SK-N-SH treated with all-trans-retinoic acid at 6 μM for 48 hours (cell line): ENCODE measurements at regions not wholly inside any gene's neighbourhood (a gene's known extent, or its start where the extent isn't known, plus 50 kb on each side); places are given as distances from the start of the nearest gene placed in this dataset.

Experiments
- ATAC-seq: fragments of 200-7000 bp; cut with Tn5 transposase; 3 replicates; pipeline ENCODE4 v1.9.1; 2020; ENCODE audit warnings: mild to moderate bottlenecking, moderate library complexity
- ARNTL ChIP-seq: fragments of 450-650 bp; formaldehyde crosslinking; IDR thresholded peaks from 2 replicates; pipeline ENCODE4 v1.5.0; 2020; ENCODE audit warnings: low read depth, mild to moderate bottlenecking, moderate library complexity, borderline replicate concordance
- BACH2 ChIP-seq: fragments of 250-450 bp; sonication (Bioruptor Pico); IDR thresholded peaks from 2 replicates; pipeline ENCODE4 v1.9.0; 2021; ENCODE audit warnings: mild to moderate bottlenecking, borderline replicate concordance
- CSDC2 ChIP-seq: fragments of 250-450 bp; sonication (Bioruptor Pico); IDR thresholded peaks from 2 replicates; pipeline ENCODE4 v1.5.0; 2020; ENCODE audit warnings: mild to moderate bottlenecking, moderate library complexity
- ESRRG ChIP-seq: fragments of 250-450 bp; sonication (Bioruptor Pico); IDR thresholded peaks from 2 replicates; pipeline ENCODE4 v1.6.1; 2021; ENCODE audit warnings: mild to moderate bottlenecking
- GLIS3 ChIP-seq: fragments of 250-450 bp; sonication (Bioruptor Pico); IDR thresholded peaks from 2 replicates; pipeline ENCODE4 v1.5.0; 2020; ENCODE audit warnings: mild to moderate bottlenecking, moderate library complexity
- ISL1 ChIP-seq: fragments of 250-450 bp; sonication (Bioruptor Pico); IDR thresholded peaks from 2 replicates; pipeline ENCODE4 v2.1.2; 2022; ENCODE audit warnings: mild to moderate bottlenecking, moderate library complexity
- OSR1 ChIP-seq: fragments of 250-450 bp; sonication (Bioruptor Pico); IDR thresholded peaks from 2 replicates; pipeline ENCODE4 v1.8.0; 2022; ENCODE audit warnings: moderate library complexity, mild to moderate bottlenecking, inconsistent platforms
- PPARA ChIP-seq: fragments of 250-450 bp; sonication (Bioruptor Pico); IDR thresholded peaks from 2 replicates; pipeline ENCODE4 v1.5.0; 2020; ENCODE audit warnings: mild to moderate bottlenecking, borderline replicate concordance
- RARB ChIP-seq: fragments of 250-450 bp; sonication (Bioruptor Pico); IDR thresholded peaks from 2 replicates; pipeline ENCODE4 v1.8.0; 2021; ENCODE audit warnings: mild to moderate bottlenecking, moderate library complexity
- SNAI2 ChIP-seq: fragments of 250-450 bp; sonication (Bioruptor Pico); IDR thresholded peaks from 2 replicates; pipeline ENCODE4 v1.5.0; 2020; ENCODE audit warnings: mild to moderate bottlenecking, moderate library complexity
- TCF4 ChIP-seq: fragments of 250-450 bp; sonication (Bioruptor Pico); IDR thresholded peaks from 2 replicates; pipeline ENCODE4 v1.8.0; 2021; ENCODE audit warnings: mild to moderate bottlenecking, moderate library complexity, borderline replicate concordance
- TOX ChIP-seq: fragments of 250-450 bp; sonication (Bioruptor Pico); IDR thresholded peaks from 2 replicates; pipeline ENCODE4 v1.8.0; 2021; ENCODE audit warnings: mild to moderate bottlenecking, moderate library complexity, borderline replicate concordance
- ZC3H10 ChIP-seq: fragments of 250-450 bp; sonication (Bioruptor Pico); IDR thresholded peaks from 2 replicates; pipeline ENCODE4 v1.5.1; 2021; ENCODE audit warnings: mild to moderate bottlenecking, moderate library complexity
- ZFP3 ChIP-seq: fragments of 250-450 bp; sonication (Bioruptor Pico); IDR thresholded peaks from 2 replicates; pipeline ENCODE4 v1.5.0; 2020; ENCODE audit warnings: mild to moderate bottlenecking, moderate library complexity
- ZFP30 ChIP-seq: fragments of 450-650 bp; formaldehyde crosslinking; IDR thresholded peaks from 2 replicates; pipeline ENCODE4 v1.5.0; 2022; ENCODE audit warnings: mild to moderate bottlenecking, moderate library complexity
- ZNF565 ChIP-seq: fragments of 450-650 bp; formaldehyde crosslinking; conservative IDR thresholded peaks from 2 replicates; pipeline ENCODE4 v1.5.0; 2020; ENCODE audit warnings: low read depth, mild to moderate bottlenecking, moderate library complexity
- ZNF70 ChIP-seq: fragments of 450-650 bp; formaldehyde crosslinking; IDR thresholded peaks from 2 replicates; pipeline ENCODE4 v1.5.0; 2020; ENCODE audit warnings: mild to moderate bottlenecking, moderate library complexity
- TF ChIP-seq, protein P1 (sequence below): fragments of 250-450 bp; sonication (Bioruptor Pico); IDR thresholded peaks from 2 replicates; pipeline ENCODE4 v1.8.0; 2020; ENCODE audit warnings: mild to moderate bottlenecking, moderate library complexity, borderline replicate concordance
- TF ChIP-seq, protein P2 (sequence below): fragments of 250-450 bp; sonication (Bioruptor Pico); IDR thresholded peaks from 2 replicates; pipeline ENCODE4 v1.5.1; 2021; ENCODE audit warnings: mild to moderate bottlenecking, moderate library complexity
- TF ChIP-seq, protein P3 (sequence below): fragments of 250-450 bp; sonication (Bioruptor Pico); IDR thresholded peaks from 2 replicates; pipeline ENCODE4 v1.8.0; 2021; ENCODE audit warnings: low read depth, mild to moderate bottlenecking, moderate library complexity, borderline replicate concordance
- TF ChIP-seq, protein P4 (sequence below): fragments of 250-450 bp; sonication (Bioruptor Pico); IDR thresholded peaks from 2 replicates; pipeline ENCODE4 v1.5.1; 2020; ENCODE audit warnings: low read depth, mild to moderate bottlenecking, moderate library complexity
- TF ChIP-seq, protein P5 (sequence below): fragments of 250-450 bp; sonication (Bioruptor Pico); IDR thresholded peaks from 2 replicates; pipeline ENCODE4 v1.5.0; 2020; ENCODE audit warnings: mild to moderate bottlenecking, moderate library complexity

DNA sequence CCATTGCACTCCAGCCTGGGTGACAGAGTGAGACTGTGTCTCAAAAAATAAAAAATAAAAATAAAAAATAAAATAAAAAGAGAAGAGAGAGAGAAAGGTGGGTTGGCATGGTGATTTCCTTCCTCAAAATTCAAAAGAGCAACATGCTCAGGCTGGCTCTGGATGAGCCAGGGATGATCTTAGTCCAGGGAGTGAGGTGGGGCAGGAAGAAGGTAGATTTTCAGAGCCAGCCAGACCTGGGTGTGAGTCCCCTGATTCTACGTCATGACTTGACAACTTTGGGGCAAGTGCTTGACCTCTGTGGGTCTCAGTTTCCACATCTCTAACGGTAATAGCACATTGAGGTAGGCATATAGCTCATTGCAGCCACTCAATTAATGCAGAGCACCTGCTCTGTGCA lies 109.4 kb upstream of the CTBP2 start:
- ATAC-seq = no peak
- TF ChIP-seq BACH2 (no peak), ISL1 (CRISPR knock-in tag) (no peak), ZNF565 (CRISPR knock-in tag) (no peak), RARB (CRISPR knock-in tag) (no peak), ESRRG (CRISPR knock-in tag) (no peak), ARNTL (CRISPR knock-in tag) (no peak), CSDC2 (no peak), ZFP30 (CRISPR knock-in tag) (no peak), OSR1 (CRISPR knock-in tag) (no peak), PPARA (CRISPR knock-in tag) (no peak), ZNF70 (CRISPR knock-in tag) (no peak), TOX (no peak), ZC3H10 (CRISPR knock-in tag) (no peak), ZFP3 (CRISPR knock-in tag) (no peak), TCF4 (CRISPR knock-in tag) (no peak), GLIS3 (CRISPR knock-in tag) (no peak)
- TF ChIP-seq, protein P1, sequence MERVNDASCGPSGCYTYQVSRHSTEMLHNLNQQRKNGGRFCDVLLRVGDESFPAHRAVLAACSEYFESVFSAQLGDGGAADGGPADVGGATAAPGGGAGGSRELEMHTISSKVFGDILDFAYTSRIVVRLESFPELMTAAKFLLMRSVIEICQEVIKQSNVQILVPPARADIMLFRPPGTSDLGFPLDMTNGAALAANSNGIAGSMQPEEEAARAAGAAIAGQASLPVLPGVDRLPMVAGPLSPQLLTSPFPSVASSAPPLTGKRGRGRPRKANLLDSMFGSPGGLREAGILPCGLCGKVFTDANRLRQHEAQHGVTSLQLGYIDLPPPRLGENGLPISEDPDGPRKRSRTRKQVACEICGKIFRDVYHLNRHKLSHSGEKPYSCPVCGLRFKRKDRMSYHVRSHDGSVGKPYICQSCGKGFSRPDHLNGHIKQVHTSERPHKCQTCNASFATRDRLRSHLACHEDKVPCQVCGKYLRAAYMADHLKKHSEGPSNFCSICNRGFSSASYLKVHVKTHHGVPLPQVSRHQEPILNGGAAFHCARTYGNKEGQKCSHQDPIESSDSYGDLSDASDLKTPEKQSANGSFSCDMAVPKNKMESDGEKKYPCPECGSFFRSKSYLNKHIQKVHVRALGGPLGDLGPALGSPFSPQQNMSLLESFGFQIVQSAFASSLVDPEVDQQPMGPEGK (CRISPR knock-in tag) = no peak
- TF ChIP-seq, protein P2, sequence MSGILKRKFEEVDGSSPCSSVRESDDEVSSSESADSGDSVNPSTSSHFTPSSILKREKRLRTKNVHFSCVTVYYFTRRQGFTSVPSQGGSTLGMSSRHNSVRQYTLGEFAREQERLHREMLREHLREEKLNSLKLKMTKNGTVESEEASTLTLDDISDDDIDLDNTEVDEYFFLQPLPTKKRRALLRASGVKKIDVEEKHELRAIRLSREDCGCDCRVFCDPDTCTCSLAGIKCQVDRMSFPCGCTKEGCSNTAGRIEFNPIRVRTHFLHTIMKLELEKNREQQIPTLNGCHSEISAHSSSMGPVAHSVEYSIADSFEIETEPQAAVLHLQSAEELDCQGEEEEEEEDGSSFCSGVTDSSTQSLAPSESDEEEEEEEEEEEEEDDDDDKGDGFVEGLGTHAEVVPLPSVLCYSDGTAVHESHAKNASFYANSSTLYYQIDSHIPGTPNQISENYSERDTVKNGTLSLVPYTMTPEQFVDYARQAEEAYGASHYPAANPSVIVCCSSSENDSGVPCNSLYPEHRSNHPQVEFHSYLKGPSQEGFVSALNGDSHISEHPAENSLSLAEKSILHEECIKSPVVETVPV (CRISPR knock-in tag) = no peak
- TF ChIP-seq, protein P3, sequence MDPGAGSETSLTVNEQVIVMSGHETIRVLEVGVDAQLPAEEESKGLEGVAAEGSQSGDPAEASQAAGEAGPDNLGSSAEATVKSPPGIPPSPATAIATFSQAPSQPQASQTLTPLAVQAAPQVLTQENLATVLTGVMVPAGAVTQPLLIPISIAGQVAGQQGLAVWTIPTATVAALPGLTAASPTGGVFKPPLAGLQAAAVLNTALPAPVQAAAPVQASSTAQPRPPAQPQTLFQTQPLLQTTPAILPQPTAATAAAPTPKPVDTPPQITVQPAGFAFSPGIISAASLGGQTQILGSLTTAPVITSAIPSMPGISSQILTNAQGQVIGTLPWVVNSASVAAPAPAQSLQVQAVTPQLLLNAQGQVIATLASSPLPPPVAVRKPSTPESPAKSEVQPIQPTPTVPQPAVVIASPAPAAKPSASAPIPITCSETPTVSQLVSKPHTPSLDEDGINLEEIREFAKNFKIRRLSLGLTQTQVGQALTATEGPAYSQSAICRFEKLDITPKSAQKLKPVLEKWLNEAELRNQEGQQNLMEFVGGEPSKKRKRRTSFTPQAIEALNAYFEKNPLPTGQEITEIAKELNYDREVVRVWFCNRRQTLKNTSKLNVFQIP (CRISPR knock-in tag) = no peak
- TF ChIP-seq, protein P4, sequence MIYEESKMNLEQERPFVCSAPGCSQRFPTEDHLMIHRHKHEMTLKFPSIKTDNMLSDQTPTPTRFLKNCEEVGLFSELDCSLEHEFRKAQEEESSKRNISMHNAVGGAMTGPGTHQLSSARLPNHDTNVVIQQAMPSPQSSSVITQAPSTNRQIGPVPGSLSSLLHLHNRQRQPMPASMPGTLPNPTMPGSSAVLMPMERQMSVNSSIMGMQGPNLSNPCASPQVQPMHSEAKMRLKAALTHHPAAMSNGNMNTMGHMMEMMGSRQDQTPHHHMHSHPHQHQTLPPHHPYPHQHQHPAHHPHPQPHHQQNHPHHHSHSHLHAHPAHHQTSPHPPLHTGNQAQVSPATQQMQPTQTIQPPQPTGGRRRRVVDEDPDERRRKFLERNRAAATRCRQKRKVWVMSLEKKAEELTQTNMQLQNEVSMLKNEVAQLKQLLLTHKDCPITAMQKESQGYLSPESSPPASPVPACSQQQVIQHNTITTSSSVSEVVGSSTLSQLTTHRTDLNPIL (CRISPR knock-in tag) = no peak
- TF ChIP-seq, all 23 proteins: peak for 0

DNA sequence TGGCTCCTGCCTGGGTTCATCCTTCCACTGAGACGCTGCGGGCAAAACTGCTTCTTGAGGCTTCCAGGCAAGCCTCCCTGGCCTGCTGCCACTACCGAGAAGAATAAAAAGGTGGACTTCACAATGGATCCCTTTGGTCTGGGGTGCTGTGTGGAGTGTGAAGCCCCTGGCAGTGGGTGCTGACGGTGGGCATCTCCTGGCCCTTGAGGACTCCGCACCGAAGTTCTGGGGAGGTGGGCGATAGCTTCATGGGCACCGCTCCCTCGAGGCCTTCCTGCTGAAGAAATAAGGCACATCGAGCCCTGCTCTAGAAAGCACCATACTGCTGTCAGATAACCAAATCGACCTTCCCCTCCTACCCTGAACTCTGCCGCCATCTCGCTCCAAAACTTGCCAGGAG lies 106.6 kb upstream of the CTBP2 start:
- no peak for ATAC-seq
- no peak for TF ChIP-seq ZFP3 (CRISPR knock-in tag)
- TF ChIP-seq ZNF70 (CRISPR knock-in tag) = no peak
- no peak for TF ChIP-seq ZNF565 (CRISPR knock-in tag)
- TF ChIP-seq, protein P3 (CRISPR knock-in tag) = no peak
- TF ChIP-seq, protein P4 (CRISPR knock-in tag) = no peak
- TF ChIP-seq, protein P1 (CRISPR knock-in tag) = no peak
- TF ChIP-seq, protein P2 (CRISPR knock-in tag) = no peak
- no peak for TF ChIP-seq ESRRG (CRISPR knock-in tag)
- no peak for TF ChIP-seq SNAI2 (CRISPR knock-in tag)
- TF ChIP-seq, protein P5, sequence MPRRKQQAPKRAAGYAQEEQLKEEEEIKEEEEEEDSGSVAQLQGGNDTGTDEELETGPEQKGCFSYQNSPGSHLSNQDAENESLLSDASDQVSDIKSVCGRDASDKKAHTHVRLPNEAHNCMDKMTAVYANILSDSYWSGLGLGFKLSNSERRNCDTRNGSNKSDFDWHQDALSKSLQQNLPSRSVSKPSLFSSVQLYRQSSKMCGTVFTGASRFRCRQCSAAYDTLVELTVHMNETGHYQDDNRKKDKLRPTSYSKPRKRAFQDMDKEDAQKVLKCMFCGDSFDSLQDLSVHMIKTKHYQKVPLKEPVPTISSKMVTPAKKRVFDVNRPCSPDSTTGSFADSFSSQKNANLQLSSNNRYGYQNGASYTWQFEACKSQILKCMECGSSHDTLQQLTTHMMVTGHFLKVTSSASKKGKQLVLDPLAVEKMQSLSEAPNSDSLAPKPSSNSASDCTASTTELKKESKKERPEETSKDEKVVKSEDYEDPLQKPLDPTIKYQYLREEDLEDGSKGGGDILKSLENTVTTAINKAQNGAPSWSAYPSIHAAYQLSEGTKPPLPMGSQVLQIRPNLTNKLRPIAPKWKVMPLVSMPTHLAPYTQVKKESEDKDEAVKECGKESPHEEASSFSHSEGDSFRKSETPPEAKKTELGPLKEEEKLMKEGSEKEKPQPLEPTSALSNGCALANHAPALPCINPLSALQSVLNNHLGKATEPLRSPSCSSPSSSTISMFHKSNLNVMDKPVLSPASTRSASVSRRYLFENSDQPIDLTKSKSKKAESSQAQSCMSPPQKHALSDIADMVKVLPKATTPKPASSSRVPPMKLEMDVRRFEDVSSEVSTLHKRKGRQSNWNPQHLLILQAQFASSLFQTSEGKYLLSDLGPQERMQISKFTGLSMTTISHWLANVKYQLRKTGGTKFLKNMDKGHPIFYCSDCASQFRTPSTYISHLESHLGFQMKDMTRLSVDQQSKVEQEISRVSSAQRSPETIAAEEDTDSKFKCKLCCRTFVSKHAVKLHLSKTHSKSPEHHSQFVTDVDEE (CRISPR knock-in tag) = no peak
- no peak for TF ChIP-seq CSDC2
- no peak for TF ChIP-seq GLIS3 (CRISPR knock-in tag)
- TF ChIP-seq RARB (CRISPR knock-in tag) = no peak
- no peak for TF ChIP-seq TOX
- TF ChIP-seq ZFP30 (CRISPR knock-in tag) = no peak
- no peak for TF ChIP-seq PPARA (CRISPR knock-in tag)
- no peak for TF ChIP-seq TCF4 (CRISPR knock-in tag)
- TF ChIP-seq, all 23 proteins: peak for 0
